Amniotic epithelial cell (primary cell): ENCODE measurements at regions not wholly inside any gene's neighbourhood (a gene's known extent, or its start where the extent isn't known, plus 50 kb on each side); places are given as distances from the start of the nearest gene placed in this dataset.
"Not testable (repeated sequence)": the region's sequence is repeated elsewhere in the genome, so short reads cannot be mapped to it uniquely, and the experiment has no call there.

Experiments used
- DNase-seq: peaks from one replicate; pipeline ENCODE4 v3.0.0-alpha.2; 2010; ENCODE audit warnings: low read depth

DNA sequence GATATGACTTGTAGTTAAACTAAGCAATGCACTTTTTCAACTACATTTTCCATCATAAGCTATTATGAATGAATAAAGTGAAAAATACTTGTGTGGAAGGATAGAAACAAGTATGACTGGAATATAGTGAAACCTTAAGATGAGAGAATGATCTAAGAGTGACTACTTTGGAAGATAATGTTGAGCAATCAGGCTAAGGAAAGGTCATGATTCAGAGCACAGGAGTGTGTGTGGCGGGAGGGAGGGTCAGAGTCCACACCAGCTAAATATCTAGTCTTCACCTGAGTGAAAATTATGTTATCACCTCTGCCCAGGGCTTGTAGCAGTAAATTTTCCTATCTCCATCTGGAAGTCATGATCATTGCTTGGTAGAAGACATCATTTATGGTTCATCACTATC lies 833.4 kb upstream of the ATXN8OS start:
- DNase-seq, result peak; percentile 3

DNA sequence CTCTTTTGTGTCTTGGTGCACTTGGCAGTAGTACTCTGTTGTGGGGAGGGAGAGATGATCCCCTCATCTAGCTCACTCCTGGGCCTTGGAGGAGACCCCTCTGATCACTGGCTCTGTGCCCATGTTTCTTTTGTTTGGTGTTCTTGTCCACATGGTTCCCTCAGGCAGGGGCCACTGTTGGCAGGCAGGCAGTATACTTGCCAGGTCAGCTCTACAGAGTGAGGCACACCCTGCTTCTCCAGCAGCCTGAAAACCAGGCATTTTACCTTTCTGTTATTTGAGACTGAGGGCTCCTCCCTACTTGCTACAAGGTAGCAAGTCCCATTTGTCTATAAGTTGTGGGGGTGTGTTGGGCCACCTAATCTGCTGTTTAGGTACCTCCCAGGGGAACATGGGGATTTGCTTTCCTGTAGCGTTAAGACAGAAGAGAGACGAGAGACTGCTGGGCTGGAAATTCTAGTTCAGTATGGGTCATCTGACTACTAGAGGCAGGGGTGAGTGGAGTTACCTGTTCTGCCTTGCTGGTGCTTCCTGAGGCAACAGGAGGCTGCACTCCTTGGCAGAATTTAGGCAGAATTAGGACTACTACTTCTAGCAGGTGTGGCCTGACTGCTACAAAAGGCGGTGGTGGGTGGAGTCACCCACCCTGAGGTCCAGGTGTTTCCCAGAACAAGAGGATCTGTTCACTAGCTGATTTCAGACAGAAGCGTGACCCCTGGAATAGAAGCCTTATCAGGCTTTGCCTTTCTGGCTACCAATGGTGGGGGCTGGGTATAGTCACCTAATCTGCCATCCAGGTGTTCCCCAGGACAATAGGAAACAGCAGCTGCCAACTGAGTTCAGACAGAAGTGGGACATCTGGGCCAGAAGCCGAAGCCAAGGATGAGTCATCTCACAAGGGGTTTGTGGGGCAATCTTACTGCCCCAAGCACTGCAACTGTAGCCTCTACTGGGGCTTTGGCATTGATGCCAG lies 843.0 kb upstream of the ATXN8OS start:
- DNase-seq, result no peak

DNA sequence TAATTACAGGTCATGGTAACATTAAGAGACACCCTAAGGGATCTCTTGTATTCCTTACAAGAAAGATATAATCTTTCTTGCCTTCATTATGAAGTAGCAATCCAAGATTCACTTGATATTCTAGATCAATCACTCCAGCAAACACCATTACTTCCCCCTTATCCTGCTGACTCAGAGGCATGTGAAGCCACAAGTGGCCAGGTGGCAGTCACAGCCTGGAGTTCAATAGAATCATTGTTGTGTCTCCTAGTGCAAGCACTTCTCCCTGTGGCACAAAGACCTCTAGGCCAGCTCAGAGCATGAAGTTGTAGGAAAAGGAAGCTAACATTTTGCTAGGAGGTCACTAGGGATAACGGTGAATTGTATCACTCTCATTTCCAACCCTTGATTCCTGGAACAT lies 864.3 kb upstream of the ATXN8OS start:
- no peak for DNase-seq

DNA sequence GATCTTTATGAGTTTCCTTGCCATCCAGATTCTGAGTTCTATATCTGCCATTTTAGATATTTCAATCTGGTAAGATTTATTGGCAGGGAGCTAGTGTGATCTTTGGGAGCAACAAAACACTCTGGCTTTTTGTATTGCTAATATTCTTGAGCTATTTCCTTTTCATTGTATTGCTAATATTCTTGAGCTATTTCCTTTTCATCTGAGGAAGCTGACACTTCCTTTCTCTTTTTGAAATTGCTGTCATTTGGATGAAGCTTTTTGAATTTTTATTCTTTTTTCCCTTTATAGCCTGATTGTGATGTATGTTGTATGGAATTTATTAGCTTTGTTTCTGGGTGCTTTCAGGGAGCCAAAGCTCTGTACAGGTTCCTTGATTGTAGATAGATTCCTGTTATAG lies 873.5 kb upstream of the ATXN8OS start:
- DNase-seq, result no peak

DNA sequence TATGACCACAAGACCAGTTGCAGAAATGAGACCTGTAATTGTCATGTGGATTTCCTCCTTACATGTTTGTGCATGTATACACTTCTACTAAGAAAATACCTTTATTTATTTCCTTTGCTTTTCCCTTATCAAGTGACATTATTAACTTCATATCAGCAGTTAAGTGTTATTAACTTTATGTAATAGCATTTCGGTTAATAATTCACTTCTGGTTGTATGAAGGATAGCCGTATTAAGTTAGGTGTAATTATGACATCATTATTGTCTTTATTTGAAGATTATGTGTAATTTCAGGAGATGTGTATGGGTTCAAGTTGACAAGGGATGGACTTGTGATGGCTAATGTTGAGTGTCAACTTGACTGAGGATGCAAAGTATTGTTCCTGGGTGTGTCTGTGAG lies 881.2 kb upstream of the ATXN8OS start:
- DNase-seq, result no peak

DNA sequence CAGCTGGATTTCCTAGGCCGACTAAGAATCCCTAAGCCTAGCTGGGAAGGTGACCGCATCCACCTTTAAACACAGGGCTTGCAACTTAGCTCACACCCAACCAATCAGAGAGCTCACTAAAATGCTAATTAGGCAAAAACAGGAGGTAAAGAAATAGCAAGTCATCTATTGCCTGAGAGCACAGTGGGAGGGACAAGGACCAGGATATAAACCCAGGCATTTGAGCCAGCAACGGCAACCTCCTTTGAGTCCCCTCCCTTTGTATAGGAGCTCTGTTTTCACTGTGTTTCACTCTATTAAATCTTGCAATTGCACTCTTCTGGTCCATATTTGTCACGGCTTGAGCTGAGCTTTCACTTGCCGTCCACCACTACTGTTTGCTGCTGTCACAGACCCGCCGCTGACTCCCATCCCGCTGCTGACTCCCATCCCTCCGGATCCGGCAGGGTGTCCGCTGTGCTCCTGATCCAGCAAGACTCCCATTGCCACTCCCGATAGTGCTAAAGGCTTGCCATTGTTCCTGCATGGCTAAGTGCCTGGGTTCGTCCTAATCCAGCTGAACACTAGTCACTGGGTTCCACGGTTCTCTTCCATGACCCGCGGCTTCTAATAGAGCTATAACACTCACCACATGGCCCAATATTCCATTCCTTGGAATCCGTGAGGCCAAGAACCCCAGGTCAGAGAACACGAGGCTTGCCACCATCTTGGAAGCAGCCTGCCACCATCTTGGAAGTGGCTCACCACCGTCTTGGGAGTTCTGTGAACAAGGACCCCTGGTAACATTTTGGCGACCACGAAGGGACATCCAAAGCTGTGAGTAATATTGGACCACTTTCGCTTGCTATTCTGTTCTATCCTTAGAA lies 885.8 kb upstream of the ATXN8OS start:
- DNase-seq, result not testable (repeated sequence)

DNA sequence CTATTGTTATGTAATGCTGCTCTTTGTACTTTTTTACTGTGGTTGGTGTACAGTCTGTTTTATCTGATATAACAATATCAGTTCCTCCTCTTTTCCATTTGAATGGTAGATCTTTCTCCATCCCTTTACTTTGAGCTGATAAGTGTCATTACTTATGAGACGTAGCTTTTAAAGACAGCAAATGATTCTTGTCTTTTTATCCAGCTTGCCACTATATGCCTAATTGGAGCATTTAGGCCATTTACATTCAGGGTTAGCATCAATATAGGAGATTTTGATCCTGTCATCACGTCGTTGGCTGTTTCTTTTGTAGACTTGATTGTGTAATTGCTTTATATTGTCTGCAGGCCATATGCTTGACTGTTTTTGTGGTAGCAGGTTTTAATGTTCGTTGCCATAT lies 894.2 kb upstream of the ATXN8OS start:
- no peak for DNase-seq

DNA sequence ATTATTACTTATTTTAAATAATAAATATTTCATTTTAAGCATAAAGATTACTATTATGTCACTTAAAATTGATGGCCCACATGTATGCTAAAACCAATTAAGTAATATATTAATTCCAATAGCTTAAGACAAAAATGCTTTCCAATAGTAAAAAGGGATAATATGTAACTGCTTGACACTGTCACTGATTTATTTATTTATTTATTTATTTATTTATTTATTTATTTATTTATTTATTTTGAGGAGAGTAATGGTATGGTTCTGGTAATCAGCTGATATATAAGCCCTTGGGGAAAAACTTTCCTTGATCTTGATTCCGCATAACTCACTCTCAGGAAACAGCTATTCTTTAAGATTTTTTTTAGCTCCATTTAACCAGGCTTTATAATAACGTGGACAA lies 903.0 kb upstream of the ATXN8OS start:
- no peak for DNase-seq

DNA sequence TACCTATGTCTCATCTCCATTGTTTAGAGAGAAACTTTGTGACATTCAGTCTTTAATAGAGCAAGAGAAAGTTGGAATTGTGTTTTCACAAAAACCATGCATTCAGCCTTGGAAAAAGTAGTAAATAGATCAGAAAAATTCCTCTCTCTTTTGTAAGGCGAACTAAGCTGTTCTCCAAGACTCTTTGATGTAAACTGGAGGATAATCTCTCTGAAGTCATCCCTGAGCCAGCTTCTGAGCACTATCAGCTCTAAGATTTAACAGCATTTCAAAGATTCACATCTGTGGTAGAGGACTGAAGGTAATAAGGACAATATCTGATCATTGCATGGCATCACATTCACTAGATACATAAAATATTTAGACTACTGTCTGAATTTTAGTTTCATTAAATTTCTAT lies 904.6 kb upstream of the ATXN8OS start:
- DNase-seq, result no peak

DNA sequence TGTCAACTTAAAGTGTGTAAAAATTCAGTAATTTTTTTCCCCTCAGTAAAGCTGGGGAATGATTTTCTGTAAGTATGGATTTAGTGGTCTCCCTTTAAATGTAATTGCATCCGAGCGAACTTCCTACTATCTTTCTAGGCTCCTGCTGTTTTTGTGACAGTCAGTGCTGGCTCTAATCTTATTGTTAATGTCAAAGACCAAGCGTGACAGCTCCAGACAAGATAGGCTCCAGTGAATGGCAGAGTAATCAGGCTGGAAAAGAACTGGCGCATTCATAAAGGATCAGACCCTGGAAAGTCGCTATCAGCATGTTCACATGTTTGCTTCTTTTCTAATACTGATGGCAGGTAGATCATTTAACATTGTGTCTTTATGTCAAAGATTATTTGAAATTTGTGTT lies 908.0 kb upstream of the ATXN8OS start:
- DNase-seq, result no peak

DNA sequence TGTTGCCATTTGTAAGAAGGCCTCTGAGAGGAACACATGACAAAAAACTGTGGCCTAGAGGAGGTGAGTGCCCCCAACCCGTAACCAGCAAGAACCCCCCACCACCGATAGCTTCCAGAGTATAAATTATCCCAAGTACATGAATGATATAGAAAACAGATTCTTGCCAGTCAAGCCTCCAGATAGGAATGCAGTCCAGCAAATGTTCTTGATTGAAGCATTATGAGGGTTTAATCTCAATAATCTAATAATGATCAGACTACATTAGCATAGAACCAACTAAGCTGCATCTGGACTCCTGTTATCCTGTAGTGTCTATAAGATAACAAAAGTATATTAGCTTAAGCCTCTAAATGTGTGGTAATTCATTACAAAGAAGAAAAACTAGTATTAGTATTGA lies 908.9 kb upstream of the ATXN8OS start:
- no peak for DNase-seq

DNA sequence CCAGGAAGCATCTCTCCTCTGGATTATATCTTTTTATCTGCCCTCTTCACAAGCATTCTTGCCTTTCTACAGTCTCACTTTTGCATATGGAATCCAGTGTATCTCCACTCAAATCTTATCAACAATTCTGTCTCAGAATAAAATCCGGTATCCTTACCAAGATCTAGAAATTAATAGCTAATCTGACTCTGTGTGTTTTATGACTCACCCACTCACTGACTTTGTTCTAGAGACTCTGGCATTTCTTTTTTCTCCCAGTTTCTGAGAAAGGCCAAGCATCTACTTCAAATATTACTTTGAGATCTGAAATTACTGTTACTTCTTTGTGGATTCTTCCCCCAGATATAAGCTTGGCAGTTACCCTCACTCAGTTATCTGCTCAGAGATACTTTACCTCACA lies 913.5 kb upstream of the ATXN8OS start:
- no peak for DNase-seq

DNA sequence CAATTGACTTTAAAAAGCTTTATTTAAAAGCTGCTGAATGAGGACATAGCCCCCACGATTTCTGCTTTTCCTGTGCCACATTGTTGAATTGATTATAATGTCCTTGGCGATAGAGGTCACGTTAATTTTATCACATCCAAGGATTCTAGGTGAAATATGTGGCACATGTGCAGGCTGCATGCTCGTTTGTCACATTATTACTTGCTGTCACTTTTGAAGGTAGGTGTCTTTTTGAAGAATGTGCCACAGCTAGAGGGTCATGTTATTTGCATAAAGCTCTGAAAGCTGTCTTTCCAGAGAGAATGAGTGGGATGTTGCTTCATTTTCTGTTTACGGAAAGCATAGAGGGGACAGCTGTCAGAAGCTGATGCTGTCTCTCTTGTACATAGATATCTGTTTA lies 927.6 kb upstream of the ATXN8OS start:
- no peak for DNase-seq

DNA sequence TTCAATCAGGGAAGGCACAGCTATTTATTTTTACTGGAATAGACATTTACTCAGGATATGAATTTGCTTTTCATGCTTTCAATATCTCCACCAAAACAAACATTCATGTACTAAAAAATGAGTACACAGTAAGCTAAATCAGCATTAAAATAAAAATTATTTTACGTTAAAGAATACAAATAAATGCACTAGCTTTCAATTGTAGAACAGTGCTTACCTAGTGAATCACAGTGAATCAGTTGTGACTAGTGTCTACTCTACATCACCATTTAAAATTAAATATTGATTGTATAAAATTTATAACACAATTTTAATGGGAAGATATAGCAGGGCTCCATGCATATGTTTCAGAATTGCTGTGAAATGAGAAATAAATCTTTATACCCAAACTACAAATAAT lies 929.6 kb upstream of the ATXN8OS start:
- DNase-seq, result no peak

DNA sequence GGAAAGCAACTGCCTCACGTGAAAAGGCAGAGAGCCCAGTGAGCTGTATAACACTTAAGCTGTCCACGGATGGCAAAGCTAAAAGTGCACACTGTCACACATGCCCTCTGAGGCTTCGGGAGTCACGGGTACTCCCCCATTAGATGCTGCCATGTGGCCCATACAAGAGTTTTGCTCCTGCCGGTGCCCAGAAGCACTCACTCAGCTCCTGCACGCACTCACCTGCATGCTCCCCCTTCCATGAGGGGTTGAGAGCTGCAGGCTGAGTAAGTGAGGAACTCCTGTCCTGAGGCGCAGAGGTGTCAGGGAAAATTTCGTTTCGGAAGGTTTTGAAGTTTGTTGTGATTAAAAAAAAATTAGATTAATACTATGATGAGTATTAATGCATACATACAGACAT lies 939.2 kb upstream of the ATXN8OS start:
- no peak for DNase-seq

DNA sequence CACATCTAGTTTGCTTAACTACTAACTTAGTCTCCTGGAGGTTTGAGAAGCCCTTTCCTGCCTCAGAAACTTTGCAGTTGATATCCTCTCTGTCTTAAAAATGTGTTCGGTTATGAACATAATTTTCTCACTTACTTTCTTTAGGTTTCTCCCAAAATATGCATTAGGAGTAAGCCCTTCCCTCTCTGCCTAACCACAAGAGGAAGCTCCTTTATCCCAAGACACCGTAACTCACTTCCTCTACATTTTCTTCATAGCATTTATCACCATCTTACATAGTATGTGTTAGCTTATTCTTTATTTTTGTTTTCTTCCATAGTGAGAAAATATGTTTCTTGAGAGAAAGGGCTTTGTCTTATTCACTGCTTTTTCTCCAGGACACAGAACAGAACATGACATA lies 952.5 kb upstream of the ATXN8OS start:
- DNase-seq, result no peak

DNA sequence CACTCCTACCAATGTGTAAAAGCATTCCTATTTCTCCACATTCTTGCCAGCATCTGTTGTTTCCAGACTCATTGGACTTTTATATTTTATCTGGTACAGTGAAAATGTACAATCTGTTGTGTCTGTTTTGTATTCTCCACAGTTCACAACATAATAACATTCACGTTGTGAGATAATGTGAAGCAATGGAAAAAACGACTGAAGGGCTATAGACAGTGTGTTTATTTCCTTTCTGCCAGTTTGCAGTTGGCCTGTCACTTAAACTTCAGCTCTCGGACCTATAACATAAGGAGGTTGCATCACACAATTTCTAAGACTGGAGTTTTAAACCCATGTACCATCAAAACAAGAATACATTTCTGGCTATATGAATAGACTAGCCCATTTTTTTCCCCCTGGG lies 965.5 kb upstream of the ATXN8OS start:
- no peak for DNase-seq

DNA sequence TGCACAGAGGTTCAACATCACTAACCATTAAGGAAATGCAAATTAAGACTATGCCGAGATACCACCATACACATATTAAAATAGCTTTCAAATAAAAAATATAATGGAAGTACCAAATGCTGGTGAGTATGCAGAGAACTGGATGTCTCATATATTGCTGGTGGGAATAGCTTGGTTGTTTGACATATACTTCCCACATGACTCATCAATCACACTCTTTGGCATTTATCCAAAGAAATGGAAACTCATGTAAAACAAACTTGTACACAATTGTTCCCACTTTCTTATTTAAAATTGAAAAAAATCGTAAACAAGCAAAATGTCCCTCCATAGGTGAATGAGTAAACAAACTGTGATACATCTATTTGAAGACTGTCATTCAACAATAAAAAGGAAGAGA lies 982.6 kb upstream of the ATXN8OS start:
- no peak for DNase-seq

DNA sequence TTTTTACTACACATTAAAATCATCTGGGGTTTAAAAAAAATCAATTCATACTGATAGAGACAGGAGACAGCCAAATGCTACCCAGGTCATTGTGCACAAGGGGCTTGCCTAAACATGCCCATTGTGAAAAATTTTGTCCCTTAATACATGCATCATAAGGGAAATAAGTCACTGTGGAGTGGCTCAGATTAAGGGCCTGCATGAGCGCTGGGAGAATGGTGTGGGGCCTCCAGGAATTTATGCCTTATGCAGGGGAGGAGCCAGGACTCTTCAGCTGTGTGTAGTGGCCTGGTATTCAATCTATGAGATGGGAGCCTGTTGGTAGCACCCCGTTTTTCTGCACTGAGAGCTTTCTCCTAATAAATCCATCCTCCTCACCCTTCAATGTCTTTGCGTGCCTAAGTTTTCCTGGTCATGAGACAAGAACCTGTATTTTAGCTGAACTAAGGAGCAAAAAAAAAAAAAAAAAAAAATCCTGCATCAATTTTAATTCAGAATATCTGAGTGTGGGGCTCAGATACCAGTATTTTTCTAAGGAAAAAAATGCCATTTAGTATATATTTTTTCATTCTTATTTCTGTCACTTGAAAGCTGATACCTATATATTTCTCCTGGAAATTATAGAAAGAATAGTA lies 997.6 kb upstream of the ATXN8OS start:
- peak; percentile 0 for DNase-seq

DNA sequence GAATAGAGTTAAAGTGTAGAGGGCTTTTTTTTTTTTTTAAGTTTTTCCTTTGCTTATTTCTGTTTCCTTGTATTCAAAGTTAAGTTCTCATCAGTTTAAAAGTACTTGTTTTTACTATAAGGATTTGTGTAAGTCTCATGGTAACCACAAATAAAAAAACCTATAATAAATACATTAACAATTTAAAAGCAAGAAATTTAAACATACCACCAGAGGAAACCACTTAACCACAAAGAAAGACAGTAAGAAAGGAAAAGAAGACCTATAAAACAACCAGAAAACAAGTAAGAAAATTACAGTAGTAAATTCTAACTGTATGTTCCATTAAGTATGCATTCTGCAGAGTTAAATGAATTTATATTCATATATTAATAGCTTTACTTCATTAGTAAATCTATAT lies 999.1 kb upstream of the ATXN8OS start:
- DNase-seq, result no peak

DNA sequence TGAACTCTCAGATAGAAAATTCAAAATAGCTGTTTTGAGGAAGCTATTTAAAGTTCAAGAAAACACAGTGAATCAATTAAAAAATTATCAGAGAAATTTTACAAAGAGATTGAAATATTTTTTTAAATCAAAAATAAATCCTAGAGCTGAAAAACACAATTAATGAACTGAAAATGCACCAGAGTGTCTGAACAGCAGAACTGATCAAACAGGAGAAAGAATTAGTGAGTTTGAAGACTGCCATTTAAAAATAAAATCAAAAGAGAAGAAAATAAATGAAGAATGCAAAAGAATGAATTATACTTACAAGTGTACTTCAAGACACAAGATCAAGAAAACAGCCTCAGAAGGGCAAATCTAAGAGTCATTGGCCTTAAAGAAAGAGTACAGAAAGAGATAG lies 1000.2 kb upstream of the ATXN8OS start:
- DNase-seq, result no peak

DNA sequence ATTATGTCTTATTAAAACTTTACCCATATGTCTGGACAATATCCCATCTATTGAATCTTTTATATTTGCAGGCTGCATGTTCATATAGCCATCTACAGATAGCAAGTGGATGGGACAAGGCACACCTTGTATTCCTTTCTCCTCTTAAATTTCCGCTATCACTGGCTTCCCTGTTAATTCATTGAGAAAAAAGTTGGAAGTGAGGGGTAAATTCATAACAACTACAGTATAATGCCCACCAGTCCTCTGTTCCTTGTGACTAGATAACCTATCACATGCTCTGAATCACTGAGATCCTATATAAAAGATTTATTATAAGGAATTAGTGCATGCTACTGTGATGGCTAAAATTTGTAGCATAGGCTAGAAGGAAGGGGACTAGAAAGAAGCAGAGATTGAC lies 1005.8 kb upstream of the ATXN8OS start:
- DNase-seq, result no peak

DNA sequence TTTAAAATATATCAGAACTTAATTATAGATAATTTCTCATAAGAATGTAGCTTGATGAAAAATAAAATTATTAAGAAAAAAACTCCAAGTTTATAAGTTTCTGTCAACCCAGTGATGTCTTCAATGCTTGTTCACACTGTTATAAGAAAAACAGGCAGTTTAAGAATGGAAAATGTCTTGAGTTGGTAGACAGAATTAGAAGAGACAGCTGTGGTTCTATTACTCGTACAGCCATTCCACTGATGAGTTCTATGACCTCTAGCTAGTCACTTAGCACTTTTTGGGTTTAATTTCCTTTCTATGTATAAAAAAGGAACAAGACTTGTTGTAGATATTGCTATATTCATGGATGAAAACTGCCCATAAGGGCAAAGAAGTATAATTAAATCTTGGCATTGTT lies 1013.1 kb upstream of the ATXN8OS start:
- DNase-seq, result no peak
